HG03039 (cell line): ENCODE measurements at regions not wholly inside any gene's neighbourhood (a gene's known extent, or its start where the extent isn't known, plus 50 kb on each side); places are given as distances from the start of the nearest gene placed in this dataset.

Source experiments
- ATAC-seq: cut with Tn5 transposase; IDR thresholded peaks from one replicate; pipeline ENCODE4 v1.9.1; 2021; ENCODE audit warnings: mild to moderate bottlenecking, moderate library complexity; ENCODE audit not compliant: unreplicated experiment

GRCh38 chr14:96617635-96618034 lies 115.5 kb downstream of the PAPOLA start:
- no peak for ATAC-seq

- ATAC-seq: no peak
These were observed 120.7 kb downstream of the PAPOLA start for GRCh38 chr14:96622926-96623325.

- no peak for ATAC-seq
These were observed 121.7 kb downstream of the PAPOLA start for GRCh38 chr14:96623676-96624484.

GRCh38 chr14:96624661-96625425 lies 122.7 kb downstream of the PAPOLA start:
- no peak for ATAC-seq

- no peak for ATAC-seq
These were observed 123.3 kb downstream of the PAPOLA start for GRCh38 chr14:96625426-96625985.

GRCh38 chr14:96626121-96626768 lies 124.1 kb downstream of the PAPOLA start:
- ATAC-seq: no peak

- ATAC-seq: no peak
These were observed 124.7 kb downstream of the PAPOLA start for GRCh38 chr14:96626916-96627315.

GRCh38 chr14:96627386-96627785 lies 125.2 kb downstream of the PAPOLA start:
- ATAC-seq: no peak

- ATAC-seq: no peak
These were observed 125.9 kb downstream of the PAPOLA start for GRCh38 chr14:96627811-96628775.

GRCh38 chr14:96629082-96629481 lies 126.9 kb downstream of the PAPOLA start:
- ATAC-seq: no peak

GRCh38 chr14:96629558-96630222 lies 127.5 kb downstream of the PAPOLA start:
- no peak for ATAC-seq

GRCh38 chr14:96630281-96630680 lies 128.1 kb downstream of the PAPOLA start:
- ATAC-seq: no peak

GRCh38 chr14:96631030-96631429 lies 128.8 kb downstream of the PAPOLA start:
- no peak for ATAC-seq

- no peak for ATAC-seq
These were observed 129.6 kb downstream of the PAPOLA start for GRCh38 chr14:96631621-96632362.

- no peak for ATAC-seq
These were observed 130.2 kb downstream of the PAPOLA start for GRCh38 chr14:96632363-96632758.

GRCh38 chr14:96633096-96633495 lies 130.9 kb downstream of the PAPOLA start:
- no peak for ATAC-seq

- no peak for ATAC-seq
These were observed 132.3 kb downstream of the PAPOLA start for GRCh38 chr14:96634481-96634880.

GRCh38 chr14:96634896-96635295 lies 132.7 kb downstream of the PAPOLA start:
- ATAC-seq: no peak

GRCh38 chr14:96635850-96636249 lies 133.7 kb downstream of the PAPOLA start:
- no peak for ATAC-seq
